Neural progenitor cell (in vitro differentiated cells): ENCODE measurements at regions not wholly inside any gene's neighbourhood (a gene's known extent, or its start where the extent isn't known, plus 50 kb on each side); places are given as distances from the start of the nearest gene placed in this dataset.

ENCODE experiments used
- DNase-seq: peaks from one replicate; pipeline ENCODE4 v3.0.0-alpha.2; 2016; ENCODE audit warnings: low spot score
- H2AFZ ChIP-seq: fragments of 200-600 bp; sonication (generic); replicated peaks from 2 replicates; pipeline ENCODE4 v1.6.1; 2016; ENCODE audit warnings: antibody characterized with exemption
- H3F3A ChIP-seq: fragments of 200-600 bp; sonication (generic); 2 replicates; pipeline ENCODE4 v1.6.1; 2016; ENCODE audit warnings: antibody characterized with exemption, low read depth
- H3K27ac ChIP-seq: fragments of 200-600 bp; sonication (generic); 2 replicates; pipeline ENCODE4 v1.5.1; 2016; ENCODE audit warnings: mild to moderate bottlenecking
- H3K27me3 ChIP-seq: fragments of 200-600 bp; sonication (generic); 2 replicates; pipeline ENCODE4 v1.6.1; 2016; ENCODE audit warnings: mild to moderate bottlenecking, moderate library complexity
- H3K36me3 ChIP-seq: fragments of 200-600 bp; sonication (generic); 2 replicates; pipeline ENCODE4 v1.5.1; 2016
- H3K4me1 ChIP-seq: fragments of 200-600 bp; sonication (generic); 2 replicates; pipeline ENCODE4 v1.6.1; 2016; ENCODE audit warnings: mixed run types
- H3K4me2 ChIP-seq: fragments of 200-600 bp; sonication (generic); 2 replicates; pipeline ENCODE4 v1.6.1; 2016
- H3K4me3 ChIP-seq: fragments of 200-600 bp; sonication (generic); 2 replicates; pipeline ENCODE4 v1.5.1; 2016
- H3K79me2 ChIP-seq: fragments of 200-600 bp; sonication (generic); 2 replicates; pipeline ENCODE4 v1.6.1; 2016; ENCODE audit warnings: low read depth
- H3K9ac ChIP-seq: fragments of 200-600 bp; sonication (generic); 2 replicates; pipeline ENCODE4 v1.6.1; 2016
- H3K9me3 ChIP-seq: fragments of 200-600 bp; sonication (generic); 2 replicates; pipeline ENCODE4 v1.5.1; 2016; ENCODE audit warnings: low read depth
- H4K20me1 ChIP-seq: fragments of 200-600 bp; sonication (generic); 2 replicates; pipeline ENCODE4 v1.6.1; 2016; ENCODE audit warnings: low read depth
- H3K27ac Mint-ChIP-seq: 3 replicates; pipeline ENCODE4 v1.8.0; 2021; ENCODE audit warnings: mixed read lengths
- H3K27me3 Mint-ChIP-seq: 2 replicates; pipeline ENCODE4 v1.8.0; 2022; ENCODE audit warnings: low read depth, mild to moderate bottlenecking, inconsistent platforms, moderate library complexity, mixed read lengths; ENCODE audit not compliant: insufficient read depth
- H3K36me3 Mint-ChIP-seq: 3 replicates; pipeline ENCODE4 v1.8.0; 2021; ENCODE audit warnings: mixed read lengths
- H3K4me1 Mint-ChIP-seq: 3 replicates; pipeline ENCODE4 v1.8.0; 2021; ENCODE audit warnings: mixed read lengths
- H3K4me3 Mint-ChIP-seq: 3 replicates; pipeline ENCODE4 v1.8.0; 2021; ENCODE audit warnings: mild to moderate bottlenecking, moderate library complexity, mixed read lengths
- H3K9me3 Mint-ChIP-seq: 3 replicates; pipeline ENCODE4 v1.8.0; 2020; ENCODE audit warnings: mixed read lengths
- EZH2 ChIP-seq: fragments of 200-600 bp; sonication (generic); IDR thresholded peaks from 2 replicates; pipeline ENCODE4 v1.6.1; 2017; ENCODE audit warnings: antibody characterized with exemption, mild to moderate bottlenecking, moderate library complexity
- EZH2phosphoT487 ChIP-seq: fragments of 200-600 bp; sonication (generic); IDR thresholded peaks from 2 replicates; pipeline ENCODE4 v1.6.1; 2017; ENCODE audit warnings: antibody characterized with exemption
- TF ChIP-seq, protein P1 (sequence below): fragments of 200-600 bp; sonication (generic); IDR thresholded peaks from 2 replicates; pipeline ENCODE4 v1.5.1; 2017; ENCODE audit warnings: antibody characterized with exemption, mild to moderate bottlenecking

DNA sequence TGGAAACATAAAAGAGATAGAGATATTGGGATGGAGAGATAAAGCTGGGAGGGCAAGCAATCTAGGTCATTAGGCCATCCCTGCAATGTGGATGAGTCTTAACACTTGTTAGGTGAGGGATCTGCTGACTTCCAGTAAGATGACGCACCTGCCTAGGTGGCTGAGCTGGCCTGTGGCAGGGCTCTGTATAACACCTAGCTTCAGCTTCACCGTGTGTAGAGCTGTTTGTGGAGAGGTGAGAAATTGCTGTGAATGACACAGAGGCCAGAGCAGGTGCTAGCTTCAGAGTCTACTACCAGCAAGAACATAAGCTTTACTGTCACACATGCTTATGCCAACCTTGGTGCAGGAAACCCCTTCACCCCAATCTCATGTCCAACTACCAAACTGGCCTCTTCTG is 1010.0 kb downstream of the TYW1 start:
- Histone ChIP-seq H4K20me1 (no peaks in the 10 kb centered on the region), H3K4me2 (no peak overlapping the region), H3K4me3 (no peak overlapping the region), H3K27ac (no peak overlapping the region), H3F3A (no peaks in the 10 kb centered on the region), H3K36me3 (no peaks in the 10 kb centered on the region), H3K79me2 (no peaks in the 10 kb centered on the region), H3K9me3 (no peaks in the 10 kb centered on the region), H3K27me3 (no peaks in the 10 kb centered on the region), H3K4me1 (no peaks in the 10 kb centered on the region), H2AFZ (no peak overlapping the region), H3K9ac (no peak overlapping the region)
- DNase-seq: no peak
- Mint-ChIP-seq H3K4me1 (no peaks in the 10 kb centered on the region), H3K27ac (no peak overlapping the region), H3K27me3 (peaks cover 2% of the 10 kb centered on the region), H3K4me3 (no peak overlapping the region), H3K36me3 (no peaks in the 10 kb centered on the region), H3K9me3 (no peaks in the 10 kb centered on the region)
- no peak for TF ChIP-seq EZH2
- no peak for TF ChIP-seq EZH2phosphoT487

- DNase-seq: no peak
- H2AFZ ChIP-seq: no peak overlapping the region
- H3K9me3 Mint-ChIP-seq: no peaks in the 10 kb centered on the region
- no peak overlapping the region for H3K9ac ChIP-seq
- H3K4me1 ChIP-seq: no peaks in the 10 kb centered on the region
- no peak overlapping the region for H3K4me3 ChIP-seq
- H3K36me3 Mint-ChIP-seq: no peaks in the 10 kb centered on the region
- no peaks in the 10 kb centered on the region for H3K4me1 Mint-ChIP-seq
- H3F3A ChIP-seq: no peaks in the 10 kb centered on the region
- no peaks in the 10 kb centered on the region for H4K20me1 ChIP-seq
- no peaks in the 10 kb centered on the region for H3K79me2 ChIP-seq
- no peak overlapping the region for H3K4me2 ChIP-seq
- no peak overlapping the region for H3K27ac Mint-ChIP-seq
- H3K27me3 ChIP-seq: no peaks in the 10 kb centered on the region
- no peak overlapping the region for H3K4me3 Mint-ChIP-seq
- TF ChIP-seq, protein P1, sequence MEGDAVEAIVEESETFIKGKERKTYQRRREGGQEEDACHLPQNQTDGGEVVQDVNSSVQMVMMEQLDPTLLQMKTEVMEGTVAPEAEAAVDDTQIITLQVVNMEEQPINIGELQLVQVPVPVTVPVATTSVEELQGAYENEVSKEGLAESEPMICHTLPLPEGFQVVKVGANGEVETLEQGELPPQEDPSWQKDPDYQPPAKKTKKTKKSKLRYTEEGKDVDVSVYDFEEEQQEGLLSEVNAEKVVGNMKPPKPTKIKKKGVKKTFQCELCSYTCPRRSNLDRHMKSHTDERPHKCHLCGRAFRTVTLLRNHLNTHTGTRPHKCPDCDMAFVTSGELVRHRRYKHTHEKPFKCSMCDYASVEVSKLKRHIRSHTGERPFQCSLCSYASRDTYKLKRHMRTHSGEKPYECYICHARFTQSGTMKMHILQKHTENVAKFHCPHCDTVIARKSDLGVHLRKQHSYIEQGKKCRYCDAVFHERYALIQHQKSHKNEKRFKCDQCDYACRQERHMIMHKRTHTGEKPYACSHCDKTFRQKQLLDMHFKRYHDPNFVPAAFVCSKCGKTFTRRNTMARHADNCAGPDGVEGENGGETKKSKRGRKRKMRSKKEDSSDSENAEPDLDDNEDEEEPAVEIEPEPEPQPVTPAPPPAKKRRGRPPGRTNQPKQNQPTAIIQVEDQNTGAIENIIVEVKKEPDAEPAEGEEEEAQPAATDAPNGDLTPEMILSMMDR: no peak
- no peak for TF ChIP-seq EZH2phosphoT487
- TF ChIP-seq EZH2: no peak
- H3K36me3 ChIP-seq: no peaks in the 10 kb centered on the region
- no peaks in the 10 kb centered on the region for H3K9me3 ChIP-seq
- H3K27ac ChIP-seq: no peak overlapping the region
- no peaks in the 10 kb centered on the region for H3K27me3 Mint-ChIP-seq
Measured at GRCh38 chr7:68009716-68010115, 1013.1 kb downstream of the TYW1 start.

DNA sequence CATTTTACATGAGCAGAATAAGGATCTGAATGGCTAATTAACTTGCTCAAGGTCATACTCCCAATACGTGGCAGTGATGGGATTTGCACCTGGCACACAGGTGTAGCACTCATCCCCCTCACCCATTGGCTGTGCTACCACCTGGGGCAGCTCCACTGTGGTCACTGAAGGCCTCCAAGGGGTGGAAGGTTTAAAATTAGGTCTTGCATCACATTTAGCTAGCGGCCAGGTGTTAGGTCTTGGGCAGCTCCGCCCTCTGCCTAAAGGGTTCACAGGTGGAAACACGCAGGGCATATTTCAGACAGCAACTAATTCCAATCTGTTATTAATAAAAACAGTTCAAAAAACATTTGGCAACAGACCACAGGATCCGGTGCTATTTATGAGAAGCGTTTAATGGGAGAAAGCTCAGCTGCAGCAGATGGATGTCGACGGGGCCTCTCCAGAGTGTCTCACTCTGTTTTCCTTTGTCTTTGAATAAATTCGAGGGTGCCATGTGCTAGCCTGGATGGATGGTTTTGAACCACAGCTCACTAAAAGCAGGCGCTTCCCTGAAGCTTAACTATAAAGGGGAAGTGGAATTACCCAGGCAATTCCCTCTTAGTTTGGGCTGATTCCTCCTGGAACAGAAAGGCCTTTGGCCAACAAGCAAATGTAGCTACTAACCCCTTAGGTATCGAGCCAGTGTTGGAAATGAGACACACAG is 1017.6 kb downstream of the TYW1 start:
- Mint-ChIP-seq H3K4me3 (no peak overlapping the region), H3K4me1 (peaks cover 3% of the 10 kb centered on the region), H3K27ac (no peak overlapping the region), H3K27me3 (no peaks in the 10 kb centered on the region), H3K9me3 (no peaks in the 10 kb centered on the region), H3K36me3 (no peaks in the 10 kb centered on the region)
- Histone ChIP-seq H4K20me1 (no peaks in the 10 kb centered on the region), H3K27ac (no peak overlapping the region), H3K4me3 (no peak overlapping the region), H3K4me2 (no peak overlapping the region), H3K27me3 (no peaks in the 10 kb centered on the region), H3K4me1 (no peaks in the 10 kb centered on the region), H3F3A (no peaks in the 10 kb centered on the region), H3K9me3 (no peaks in the 10 kb centered on the region), H3K79me2 (no peaks in the 10 kb centered on the region), H3K9ac (no peak overlapping the region), H3K36me3 (no peaks in the 10 kb centered on the region), H2AFZ (no peak overlapping the region)
- no peak for TF ChIP-seq EZH2
- no peak for DNase-seq

- Mint-ChIP-seq H3K4me3 (no peak overlapping the region), H3K9me3 (no peaks in the 10 kb centered on the region), H3K27me3 (no peaks in the 10 kb centered on the region), H3K27ac (no peak overlapping the region), H3K36me3 (no peaks in the 10 kb centered on the region), H3K4me1 (peaks cover 3% of the 10 kb centered on the region)
- H3F3A ChIP-seq: no peaks in the 10 kb centered on the region
- no peak overlapping the region for H2AFZ ChIP-seq
- no peaks in the 10 kb centered on the region for H3K9me3 ChIP-seq
- TF ChIP-seq EZH2 (no peak), EZH2phosphoT487 (no peak)
- TF ChIP-seq, protein P1: no peak
- H3K36me3 ChIP-seq: no peaks in the 10 kb centered on the region
- no peak overlapping the region for H3K9ac ChIP-seq
- no peaks in the 10 kb centered on the region for H3K79me2 ChIP-seq
- H4K20me1 ChIP-seq: no peaks in the 10 kb centered on the region
- H3K4me3 ChIP-seq: no peak overlapping the region
- no peaks in the 10 kb centered on the region for H3K27me3 ChIP-seq
- DNase-seq: no peak
- no peak overlapping the region for H3K27ac ChIP-seq
- no peaks in the 10 kb centered on the region for H3K4me1 ChIP-seq
- no peak overlapping the region for H3K4me2 ChIP-seq
Measured at GRCh38 chr7:68015122-68015977, 1018.7 kb downstream of the TYW1 start.
